ENCODE measurements at regions not wholly inside any gene's neighbourhood (a gene's known extent, or its start where the extent isn't known, plus 50 kb on each side); places are given as distances from the start of the nearest gene placed in this dataset.

- H3K27me3 ChIP-seq, result no peaks in the 10 kb centered on the region
- DNase-seq (ENCODE audit: low spot score in 2 of 2), result no peak
- H3K9me3 ChIP-seq, result no peaks in the 10 kb centered on the region
- no peak overlapping the region for H3K27ac ChIP-seq
- WGBS, result 97% methylated on average over 6 of the region's 6 CpGs
- no peaks in the 10 kb centered on the region for H3K36me3 ChIP-seq
- peaks cover 5% of the 10 kb centered on the region for H3K4me1 ChIP-seq
- H3K4me3 ChIP-seq, result no peak overlapping the region
- no peak for TF ChIP-seq CTCF (IDR thresholded peaks at IDR 0.05)
- TF ChIP-seq POLR2A (IDR thresholded peaks at IDR 0.05), result no peak
- no peak for TF ChIP-seq POLR2AphosphoS5 (IDR thresholded peaks at IDR 0.05)
- no peak for TF ChIP-seq EP300 (IDR thresholded peaks at IDR 0.05)
Measured at GRCh38 chr2:60072609-60073008, 480.8 kb downstream of the BCL11A start.

- no peak for DNase-seq (ENCODE audit: low spot score in 2 of 2)
- no peak overlapping the region for H3K27ac ChIP-seq
- peaks cover 5% of the 10 kb centered on the region for H3K4me1 ChIP-seq
- H3K27me3 ChIP-seq, result no peaks in the 10 kb centered on the region
- TF ChIP-seq EP300 (IDR thresholded peaks at IDR 0.05) (no peak), CTCF (IDR thresholded peaks at IDR 0.05) (no peak), POLR2A (IDR thresholded peaks at IDR 0.05) (no peak), POLR2AphosphoS5 (IDR thresholded peaks at IDR 0.05) (no peak)
- H3K36me3 ChIP-seq, result no peaks in the 10 kb centered on the region
- no peaks in the 10 kb centered on the region for H3K9me3 ChIP-seq
- WGBS, result 70% methylated on average over 6 of the region's 6 CpGs
- H3K4me3 ChIP-seq, result no peak overlapping the region
Measured at GRCh38 chr2:60071490-60071831, 482.0 kb downstream of the BCL11A start.

GRCh38 chr2:60070736-60071489 is 482.5 kb downstream of the BCL11A start:
- no peak overlapping the region for H3K27ac ChIP-seq
- TF ChIP-seq POLR2AphosphoS5 (IDR thresholded peaks at IDR 0.05) (no peak), CTCF (IDR thresholded peaks at IDR 0.05) (no peak), POLR2A (IDR thresholded peaks at IDR 0.05) (no peak), EP300 (IDR thresholded peaks at IDR 0.05) (no peak)
- no peak overlapping the region for H3K4me3 ChIP-seq
- H3K36me3 ChIP-seq, result no peaks in the 10 kb centered on the region
- DNase-seq (ENCODE audit: low spot score in 2 of 2), result no peak
- H3K4me1 ChIP-seq, result peaks cover 5% of the 10 kb centered on the region
- no peaks in the 10 kb centered on the region for H3K27me3 ChIP-seq
- 39% methylated on average over 5 of the region's 5 CpGs for WGBS
- no peaks in the 10 kb centered on the region for H3K9me3 ChIP-seq

GRCh38 chr2:60070196-60070595 is 483.3 kb downstream of the BCL11A start:
- H3K4me1 ChIP-seq, result peaks cover 5% of the 10 kb centered on the region
- DNase-seq (ENCODE audit: low spot score in 2 of 2), result no peak
- H3K9me3 ChIP-seq, result no peaks in the 10 kb centered on the region
- no peaks in the 10 kb centered on the region for H3K27me3 ChIP-seq
- 43% methylated on average over 5 of the region's 5 CpGs for WGBS
- no peak overlapping the region for H3K4me3 ChIP-seq
- TF ChIP-seq POLR2A (IDR thresholded peaks at IDR 0.05), result no peak
- no peak for TF ChIP-seq CTCF (IDR thresholded peaks at IDR 0.05)
- no peak for TF ChIP-seq EP300 (IDR thresholded peaks at IDR 0.05)
- no peak for TF ChIP-seq POLR2AphosphoS5 (IDR thresholded peaks at IDR 0.05)
- no peak overlapping the region for H3K27ac ChIP-seq
- no peaks in the 10 kb centered on the region for H3K36me3 ChIP-seq

- Histone ChIP-seq H3K36me3 (no peaks in the 10 kb centered on the region), H3K27me3 (no peaks in the 10 kb centered on the region), H3K4me1 (peaks cover 5% of the 10 kb centered on the region), H3K27ac (no peak overlapping the region), H3K4me3 (no peak overlapping the region), H3K9me3 (no peaks in the 10 kb centered on the region)
- no peak for TF ChIP-seq EP300 (IDR thresholded peaks at IDR 0.05)
- TF ChIP-seq CTCF (IDR thresholded peaks at IDR 0.05), result no peak
- TF ChIP-seq POLR2A (IDR thresholded peaks at IDR 0.05), result no peak
- TF ChIP-seq POLR2AphosphoS5 (IDR thresholded peaks at IDR 0.05), result no peak
- no peak for DNase-seq (ENCODE audit: low spot score in 2 of 2)
- WGBS, result 66% methylated on average over 4 of the region's 4 CpGs
Measured at GRCh38 chr2:60068755-60069154, 484.7 kb downstream of the BCL11A start.
